GM18909 (cell line): ENCODE measurements at regions not wholly inside any gene's neighbourhood (a gene's known extent, or its start where the extent isn't known, plus 50 kb on each side); places are given as distances from the start of the nearest gene placed in this dataset.
"Not testable (repeated sequence)": the region's sequence is repeated elsewhere in the genome, so short reads cannot be mapped to it uniquely, and the experiment has no call there.

Experiments
- ATAC-seq: cut with Tn5 transposase; IDR thresholded peaks from one replicate; pipeline ENCODE4 v1.9.1; 2021; ENCODE audit warnings: mild to moderate bottlenecking; ENCODE audit not compliant: unreplicated experiment, poor library complexity

- no peak for ATAC-seq
Observed at GRCh38 chr11:112533682-112534081, 273.0 kb upstream of the PLET1 start.

GRCh38 chr11:112534208-112534607 is 273.5 kb upstream of the PLET1 start:
- ATAC-seq: no peak

GRCh38 chr11:112537026-112537425 is 276.4 kb upstream of the PLET1 start:
- no peak for ATAC-seq

GRCh38 chr11:112537846-112538330 is 277.2 kb upstream of the PLET1 start:
- no peak for ATAC-seq

- ATAC-seq: no peak
Observed at GRCh38 chr11:112538534-112539280, 278.0 kb upstream of the PLET1 start.

- not testable (repeated sequence) for ATAC-seq
Observed at GRCh38 chr11:112539281-112539555, 278.6 kb upstream of the PLET1 start.

GRCh38 chr11:112539741-112540140 is 279.1 kb upstream of the PLET1 start:
- ATAC-seq: no peak

GRCh38 chr11:112540261-112540660 is 279.6 kb upstream of the PLET1 start:
- no peak for ATAC-seq

GRCh38 chr11:112541140-112542046 is 280.7 kb upstream of the PLET1 start:
- ATAC-seq: no peak

GRCh38 chr11:112542479-112542878 is 281.8 kb upstream of the PLET1 start:
- no peak for ATAC-seq

- ATAC-seq: no peak
Observed at GRCh38 chr11:112543390-112543789, 282.7 kb upstream of the PLET1 start.

GRCh38 chr11:112548641-112549040 is 288.0 kb upstream of the PLET1 start:
- ATAC-seq: no peak

- ATAC-seq: no peak
Observed at GRCh38 chr11:112553205-112553731, 292.6 kb upstream of the PLET1 start.

GRCh38 chr11:112554586-112554985 is 293.9 kb upstream of the PLET1 start:
- ATAC-seq: no peak

- peak; percentile 61 for ATAC-seq
Observed at GRCh38 chr11:112555491-112556364, 295.1 kb upstream of the PLET1 start.

- ATAC-seq: no peak
Observed at GRCh38 chr11:112558691-112559090, 298.0 kb upstream of the PLET1 start.

- no peak for ATAC-seq
Observed at GRCh38 chr11:112563808-112564207, 303.1 kb upstream of the PLET1 start.

GRCh38 chr11:112564228-112564955 is 303.7 kb upstream of the PLET1 start:
- ATAC-seq: no peak

- ATAC-seq: no peak
Observed at GRCh38 chr11:112565551-112565950, 304.9 kb upstream of the PLET1 start.

- ATAC-seq: no peak
Observed at GRCh38 chr11:112566124-112566523, 305.5 kb upstream of the PLET1 start.
